ENCODE measurements at regions not wholly inside any gene's neighbourhood (a gene's known extent, or its start where the extent isn't known, plus 50 kb on each side); places are given as distances from the start of the nearest gene placed in this dataset.
A peak's percentile ranks its signal among the peaks of the same experiment; 100 is the strongest.

DNA sequence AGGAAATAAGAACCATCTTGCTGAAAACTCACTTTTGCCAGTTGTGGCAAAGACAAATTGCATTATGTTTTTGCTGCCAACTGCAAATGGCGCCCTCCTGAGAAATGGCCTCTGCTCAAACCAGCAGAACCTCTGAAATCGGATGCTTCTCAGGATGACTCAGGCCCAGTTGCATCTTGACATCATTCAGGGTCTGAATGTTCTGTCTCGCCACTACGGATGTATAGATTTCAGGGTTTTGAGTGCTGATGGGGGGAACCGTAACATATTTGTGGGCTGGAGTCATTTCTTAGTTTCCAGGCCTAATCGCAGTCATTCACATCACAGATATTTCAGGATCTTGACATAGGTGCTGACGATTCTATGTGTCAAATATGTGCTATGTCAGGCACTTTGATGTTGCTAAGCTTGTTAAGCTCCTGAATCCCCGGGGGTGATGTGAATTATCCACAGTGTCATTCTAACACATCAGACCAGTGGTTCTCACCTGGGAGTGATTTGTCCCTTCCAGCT is 207.1 kb downstream of the NFATC2 start:
- no peak for DNase-seq

DNA sequence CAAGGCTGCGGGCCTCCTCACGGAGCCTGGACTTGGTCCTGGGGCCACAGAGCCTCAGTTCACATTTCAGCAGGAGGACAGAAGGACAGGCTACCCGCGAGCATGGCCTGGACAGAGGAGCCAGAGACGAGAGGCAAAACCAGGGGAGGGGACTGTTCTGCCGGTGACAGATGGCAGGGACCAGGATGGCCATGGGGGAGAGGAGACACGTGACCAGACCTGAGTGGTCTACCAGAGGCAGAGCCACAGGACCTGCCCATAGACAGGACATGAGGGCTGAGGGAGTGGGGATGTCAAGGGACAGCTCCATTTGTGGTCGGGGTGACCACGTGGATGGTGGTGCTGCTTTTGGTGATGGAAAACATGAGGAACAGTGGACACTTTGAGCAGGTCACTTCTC is 207.9 kb downstream of the NFATC2 start:
- DNase-seq = no peak

DNA sequence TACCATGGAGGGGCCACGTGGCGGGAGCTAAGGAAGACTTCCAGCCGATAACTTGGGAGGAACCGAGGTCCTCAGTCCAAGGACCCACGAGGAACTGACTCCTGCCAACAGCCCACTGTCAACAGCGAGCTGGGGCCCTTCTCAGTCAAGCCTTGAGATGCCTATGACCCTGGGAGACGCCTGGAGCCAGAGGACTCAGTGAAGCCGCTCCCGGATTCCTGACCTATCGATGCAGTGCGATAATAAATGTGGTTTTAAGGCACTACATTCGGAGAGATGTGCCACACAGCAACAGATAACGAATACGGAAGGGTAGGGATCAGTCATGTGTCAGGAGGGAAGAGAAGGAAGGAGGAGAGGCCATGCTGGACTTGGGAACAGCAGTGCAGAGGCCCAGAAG is 208.5 kb downstream of the NFATC2 start:
- DNase-seq = no peak

DNA sequence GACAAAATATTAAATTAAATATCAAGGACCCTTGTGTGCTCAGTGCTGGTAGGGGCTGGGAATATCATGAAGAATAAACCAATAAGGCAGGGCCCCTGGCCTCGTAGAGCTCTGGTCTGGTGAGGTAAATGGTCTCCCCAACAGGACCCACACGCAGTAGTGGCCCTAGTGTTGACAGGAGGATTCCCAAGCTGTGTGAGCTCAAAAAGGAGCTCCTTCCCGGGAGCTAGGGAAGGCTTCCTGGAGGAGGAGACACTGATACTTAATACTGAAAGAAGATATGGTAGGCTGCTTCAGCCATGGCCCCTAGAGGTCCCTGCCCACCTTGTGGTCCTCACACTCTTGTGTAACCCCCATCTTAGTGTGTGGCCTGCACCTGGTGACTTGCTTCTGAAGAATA is 209.1 kb downstream of the NFATC2 start:
- DNase-seq = no peak

DNA sequence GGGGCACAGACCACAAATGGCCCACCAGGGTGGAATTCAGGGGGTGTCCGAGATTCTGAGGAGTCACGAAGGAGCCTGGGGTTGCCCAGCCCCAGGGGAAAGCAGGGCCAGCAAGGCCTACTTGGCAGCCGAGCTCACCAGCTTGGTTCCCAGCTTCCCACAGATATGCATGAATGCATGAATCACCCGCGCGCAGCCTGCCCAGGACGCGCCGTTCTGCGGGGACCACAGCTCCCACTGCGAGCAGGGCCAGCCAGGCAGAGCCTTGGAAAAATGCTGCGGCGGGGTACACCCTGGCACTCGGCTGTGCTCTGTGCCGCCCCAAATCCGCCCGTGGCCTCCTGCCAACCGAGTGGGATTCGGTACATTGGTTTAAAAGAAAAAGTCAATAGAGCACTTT is 211.0 kb downstream of the NFATC2 start:
- DNase-seq = no peak

DNA sequence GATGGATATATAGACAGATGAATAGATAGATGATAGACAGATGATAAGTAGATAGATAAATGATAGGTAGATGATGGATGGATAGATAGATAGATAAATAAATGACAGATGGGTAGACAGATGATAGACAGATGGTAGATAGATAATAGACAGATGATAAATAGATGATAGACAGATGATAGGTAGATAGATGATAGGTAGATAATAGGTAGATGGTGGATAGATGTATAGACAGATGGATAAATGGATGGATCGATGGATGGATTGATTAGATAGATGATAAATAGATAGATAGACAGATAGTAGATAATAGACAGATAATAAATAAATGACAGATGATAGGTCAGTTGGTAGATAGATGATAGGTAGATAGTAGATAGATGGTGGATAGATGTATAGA is 212.7 kb downstream of the NFATC2 start:
- DNase-seq = no peak

DNA sequence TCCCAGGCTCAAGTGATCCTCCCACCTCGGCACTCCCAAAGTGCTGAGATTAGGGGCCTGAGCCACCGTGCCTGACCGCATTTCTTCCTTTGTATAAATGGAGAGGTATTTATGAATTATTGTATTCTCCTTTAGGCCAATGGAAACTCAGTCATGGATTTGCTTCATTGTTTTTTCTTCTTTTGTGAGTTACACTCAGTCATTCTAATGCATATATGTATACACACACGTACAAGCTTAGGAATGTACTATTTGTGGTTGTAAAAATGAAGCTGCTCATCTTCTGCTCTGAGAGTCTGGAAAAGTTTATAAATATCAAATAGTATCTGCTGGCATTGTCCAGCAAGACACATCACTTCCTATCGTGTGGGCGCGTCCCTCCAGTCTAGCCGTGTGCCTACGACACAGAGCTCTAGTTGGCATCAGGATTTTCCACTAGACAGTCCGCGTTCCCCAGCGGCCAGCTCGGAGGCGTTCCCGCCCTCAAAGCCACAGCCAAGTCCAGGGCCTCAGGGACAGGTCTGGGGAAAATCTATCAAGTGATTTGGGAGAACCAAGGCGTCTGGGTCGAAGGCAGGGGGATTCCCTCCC is 215.2 kb downstream of the NFATC2 start:
- no peak for DNase-seq

DNA sequence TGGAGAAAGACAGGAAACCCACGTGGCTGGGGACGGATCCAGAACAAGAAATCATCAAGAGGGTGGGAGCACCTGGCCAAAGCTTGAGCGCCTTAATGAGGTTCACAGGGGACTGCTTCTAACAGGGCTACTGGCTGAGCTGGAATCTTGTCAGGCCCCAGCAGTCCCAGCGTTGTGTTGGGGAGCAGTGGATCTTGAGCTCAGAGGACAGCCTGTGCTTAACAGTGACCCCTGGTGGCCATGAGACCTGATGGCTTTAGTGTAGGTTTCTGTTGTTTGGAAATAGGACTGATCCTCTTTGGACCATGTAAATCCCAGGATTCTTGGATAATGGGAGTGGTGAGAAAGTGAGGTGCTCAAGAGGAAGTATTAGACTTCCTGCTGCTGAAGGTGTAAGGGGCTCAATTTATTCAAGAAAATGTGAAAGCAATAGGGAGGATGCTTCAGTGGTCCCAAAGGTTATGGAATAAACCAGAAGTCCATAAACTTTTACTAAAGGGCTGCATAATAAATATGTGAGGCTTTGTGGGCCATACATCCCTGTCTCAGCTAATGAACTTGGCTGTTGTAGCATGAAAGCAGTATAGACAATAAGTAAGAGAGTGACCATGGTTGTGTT is 216.2 kb downstream of the NFATC2 start:
- DNase-seq = peak in 2 of 4 experiments; percentile 1 to 36

DNA sequence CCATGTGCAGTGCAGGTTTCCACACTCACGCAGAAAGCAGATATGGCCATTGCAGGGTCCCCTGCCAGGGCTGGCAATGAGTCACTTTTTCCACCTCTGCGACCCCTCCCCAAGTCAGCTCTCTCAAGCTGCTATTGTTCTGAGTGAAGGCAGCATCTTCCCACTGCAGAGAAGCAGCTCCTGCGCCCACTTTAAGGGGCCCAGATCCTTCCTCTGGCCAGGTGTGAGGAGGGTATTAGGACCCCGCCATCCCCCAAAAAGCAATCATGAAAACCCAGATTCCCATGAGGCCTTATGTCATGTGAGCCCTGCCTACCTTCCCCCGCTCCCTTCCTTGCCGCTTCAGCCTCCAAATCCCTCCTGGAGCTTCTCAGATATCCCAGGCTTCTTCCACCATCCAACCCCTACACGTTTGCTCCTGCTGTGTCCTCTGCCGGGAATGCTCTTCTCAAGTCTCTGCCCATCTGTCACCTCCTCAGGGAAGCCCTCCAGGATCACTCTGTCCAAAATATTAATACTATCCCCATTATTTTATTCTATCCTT is 220.3 kb downstream of the NFATC2 start:
- DNase-seq = no peak

DNA sequence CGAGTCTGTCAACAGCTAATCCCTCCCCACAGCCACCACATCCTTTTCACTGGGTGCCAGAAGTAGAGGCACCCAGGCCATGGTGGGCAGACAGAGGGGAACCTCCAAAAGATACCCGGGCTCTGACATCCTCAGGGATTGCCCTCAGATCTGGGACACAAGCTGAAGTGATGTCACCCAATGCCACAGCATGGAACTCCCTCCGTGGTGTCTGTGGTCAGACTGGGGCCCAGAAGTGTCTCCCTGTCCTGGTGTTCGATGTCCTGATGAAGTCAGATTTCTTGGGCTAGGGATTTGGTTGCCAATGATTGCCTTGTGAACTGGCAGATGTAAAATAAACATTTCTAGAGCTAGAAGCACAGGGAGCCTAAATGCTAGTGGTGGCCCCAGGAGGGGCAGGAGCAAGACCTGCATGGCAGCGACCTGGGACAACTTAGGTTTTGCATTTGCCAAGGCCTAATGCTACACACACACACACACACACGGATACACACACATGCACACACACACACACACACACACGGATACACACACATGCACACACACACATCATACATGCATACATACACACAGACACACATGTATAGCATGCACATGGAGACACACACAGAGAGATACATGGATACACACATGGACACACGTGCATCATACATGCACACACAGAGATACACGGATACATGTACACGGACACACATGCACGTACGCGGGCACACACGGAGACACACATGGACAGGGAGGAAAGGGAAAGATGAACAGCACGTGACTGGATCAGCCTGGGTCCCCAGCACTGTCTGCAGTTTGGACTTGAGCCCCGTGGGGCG is 221.0 kb downstream of the NFATC2 start:
- DNase-seq = no peak

DNA sequence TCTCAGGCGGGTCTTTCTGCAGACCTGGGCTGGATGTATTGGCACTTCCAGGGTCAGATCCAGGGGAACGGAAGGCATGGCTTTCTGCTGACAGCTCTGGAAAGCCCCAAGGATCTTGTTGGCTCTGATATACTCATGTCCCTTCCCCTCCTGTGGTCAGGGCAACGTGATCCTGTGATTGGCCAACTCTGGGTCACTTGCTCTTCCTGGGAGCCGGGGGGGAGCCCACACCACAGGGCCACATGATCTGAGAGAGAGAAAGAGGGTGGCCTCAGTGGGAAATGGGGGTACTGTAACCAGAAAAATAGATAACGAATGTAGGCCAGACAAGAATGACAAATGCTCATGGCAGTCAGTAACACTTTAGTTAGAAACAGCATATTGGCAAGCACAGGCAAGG is 223.0 kb downstream of the NFATC2 start:
- no peak for DNase-seq

DNA sequence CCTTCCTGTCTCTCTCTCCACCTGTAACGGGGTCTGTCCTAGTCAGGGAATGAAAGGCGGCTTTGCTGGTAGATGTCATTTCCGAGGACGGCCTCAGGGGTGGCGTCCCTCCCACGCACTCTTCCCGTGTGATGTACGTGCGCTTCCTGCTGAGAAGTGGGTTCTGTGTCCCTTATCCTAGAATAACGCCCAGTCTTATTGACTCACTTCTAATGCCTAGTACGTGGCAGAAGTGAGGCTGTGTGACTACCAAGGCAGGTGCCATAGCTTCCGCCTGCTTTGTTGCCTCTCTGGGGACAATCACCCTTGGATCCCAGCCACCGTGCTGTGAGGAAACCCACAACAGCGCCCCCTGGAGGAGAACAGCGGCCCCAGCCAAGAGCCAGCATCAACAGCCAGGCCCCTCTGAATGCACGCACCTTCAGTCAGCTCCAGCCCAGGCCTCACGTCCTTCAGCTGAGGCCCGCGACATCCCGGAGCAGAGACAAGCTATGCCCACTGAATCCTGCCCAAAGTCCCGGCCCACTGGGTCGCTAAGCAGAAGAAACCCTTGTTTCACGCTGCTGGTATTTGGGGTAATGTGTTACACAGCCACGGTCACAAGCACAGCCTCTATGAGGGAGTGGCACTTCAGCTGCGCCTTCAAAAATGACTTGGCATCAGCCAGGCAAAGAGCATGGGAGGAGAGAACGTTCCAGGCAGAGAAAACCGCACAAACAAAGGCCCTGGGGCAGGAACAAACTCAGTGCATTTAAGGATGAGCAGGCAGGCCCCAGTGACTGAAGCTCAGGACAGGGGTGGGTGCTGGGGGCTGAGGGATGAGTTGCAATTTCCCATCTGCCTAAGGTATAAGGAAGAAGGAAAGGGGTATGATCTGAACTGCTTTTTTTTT is 224.2 kb downstream of the NFATC2 start:
- DNase-seq = peak; percentile 6 to 26 (median 18)

DNA sequence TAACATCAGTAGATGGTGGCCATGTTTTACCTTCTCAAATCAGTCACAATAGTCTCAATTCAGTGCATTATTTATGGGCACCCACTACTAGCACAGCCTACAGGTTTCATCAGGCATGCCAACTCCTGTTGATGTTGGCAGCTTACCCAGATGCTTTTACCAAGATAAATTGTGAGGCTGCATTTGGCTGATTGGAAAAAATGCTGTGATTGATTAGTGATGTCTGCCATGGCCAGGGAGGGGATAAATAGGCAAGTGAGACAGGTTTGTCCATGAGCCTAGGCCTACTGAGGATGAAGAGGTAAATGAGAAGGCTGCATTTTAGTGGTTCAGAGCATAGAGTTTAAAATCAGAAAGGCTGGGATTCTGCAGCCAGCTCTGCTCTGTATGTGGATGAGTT is 227.1 kb downstream of the NFATC2 start:
- no peak for DNase-seq

DNA sequence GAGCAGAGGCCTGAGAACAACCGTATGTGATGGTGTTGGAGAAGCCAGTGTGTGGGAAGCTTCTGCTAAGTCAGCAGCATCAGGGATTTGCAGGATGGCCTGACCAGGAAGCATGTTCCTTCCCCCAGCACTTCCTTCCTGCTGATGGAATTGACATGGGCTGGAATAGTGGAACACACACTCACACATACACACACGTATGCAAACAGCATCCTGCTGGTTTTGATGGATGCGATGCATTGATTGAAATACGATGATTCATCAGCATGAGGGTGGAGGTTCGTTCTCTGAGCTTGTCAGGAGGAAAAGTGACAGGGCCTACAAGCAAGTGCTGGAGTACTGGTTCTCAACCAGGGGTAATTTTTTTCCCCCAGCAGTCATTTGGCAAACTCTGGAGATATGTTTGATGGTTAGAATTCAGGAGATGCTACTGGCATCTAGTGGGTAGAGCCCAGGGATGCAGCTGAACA is 229.1 kb downstream of the NFATC2 start:
- DNase-seq = no peak

DNA sequence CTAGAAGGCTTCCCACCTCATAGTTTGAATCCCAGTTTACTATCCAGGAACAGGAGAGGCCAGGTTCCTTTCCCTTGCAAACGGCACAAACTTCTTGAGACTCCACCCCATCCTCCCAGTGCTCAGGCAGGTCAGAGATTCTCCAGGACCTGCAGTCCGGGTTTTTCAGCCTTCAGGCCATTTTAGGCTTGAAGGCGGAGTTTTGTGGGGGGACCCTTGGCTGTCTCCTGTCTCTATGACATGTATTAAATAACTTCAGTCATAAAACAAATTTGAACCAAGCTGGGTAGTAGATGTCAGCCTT is 230.1 kb downstream of the NFATC2 start:
- DNase-seq = no peak

DNA sequence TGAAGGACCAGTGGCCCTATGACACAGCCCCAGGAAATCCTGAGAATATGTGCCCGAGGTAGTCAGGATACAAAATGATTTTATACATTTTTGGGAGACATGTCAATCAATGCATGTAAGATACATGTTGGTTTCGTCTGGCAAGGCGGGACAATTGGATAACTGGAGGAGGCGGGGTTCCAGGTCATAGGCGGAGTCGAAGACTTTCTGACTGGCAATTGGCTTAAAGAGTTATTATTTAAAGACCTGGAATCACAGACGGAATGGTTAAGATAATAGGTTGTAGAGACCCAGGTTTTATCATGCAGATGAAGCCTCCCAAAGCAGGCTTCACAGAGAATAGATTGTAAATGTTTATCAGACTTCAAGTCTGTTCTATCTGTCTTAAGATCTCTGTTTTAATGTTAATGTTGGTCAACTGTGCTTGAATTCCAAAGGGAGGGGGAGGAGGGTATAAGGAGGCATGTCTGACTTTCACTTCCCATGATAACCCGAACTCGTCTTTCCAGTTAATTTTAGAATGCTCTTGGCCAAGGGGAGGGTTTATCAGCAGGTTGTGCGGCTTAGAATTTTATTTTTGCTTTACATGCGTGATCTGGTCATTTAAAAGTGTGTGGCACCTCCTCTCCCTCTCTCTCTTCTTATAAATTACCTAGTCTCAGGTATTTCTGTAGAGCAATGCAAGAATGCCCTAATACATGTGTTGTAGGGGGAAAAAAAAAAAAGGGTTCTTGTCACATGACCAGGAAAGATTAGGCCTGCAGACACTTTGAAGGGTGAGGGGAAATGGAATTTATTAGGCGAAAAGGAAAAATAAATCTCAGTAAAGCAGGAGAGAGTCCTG is 230.7 kb downstream of the NFATC2 start:
- no peak for DNase-seq

DNA sequence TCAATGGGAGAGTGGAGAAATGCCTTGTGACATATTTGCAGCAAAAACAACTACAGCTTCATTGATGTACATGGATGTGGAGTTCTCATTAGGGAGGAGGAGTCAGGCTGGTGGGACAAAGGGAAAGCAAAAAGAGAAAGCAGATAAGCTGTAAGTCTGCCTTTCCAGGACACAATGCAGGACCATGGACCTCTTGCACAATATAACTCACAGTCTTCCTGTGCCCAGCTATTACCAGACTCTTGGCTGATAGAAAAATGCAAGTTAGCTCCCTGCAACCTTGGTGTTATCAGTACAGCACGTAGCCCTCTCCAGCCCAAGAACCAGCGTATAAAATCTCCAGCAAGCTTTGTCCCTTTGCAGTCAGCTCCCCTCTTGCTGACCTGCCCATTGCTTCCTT is 232.3 kb downstream of the NFATC2 start:
- DNase-seq = no peak

DNA sequence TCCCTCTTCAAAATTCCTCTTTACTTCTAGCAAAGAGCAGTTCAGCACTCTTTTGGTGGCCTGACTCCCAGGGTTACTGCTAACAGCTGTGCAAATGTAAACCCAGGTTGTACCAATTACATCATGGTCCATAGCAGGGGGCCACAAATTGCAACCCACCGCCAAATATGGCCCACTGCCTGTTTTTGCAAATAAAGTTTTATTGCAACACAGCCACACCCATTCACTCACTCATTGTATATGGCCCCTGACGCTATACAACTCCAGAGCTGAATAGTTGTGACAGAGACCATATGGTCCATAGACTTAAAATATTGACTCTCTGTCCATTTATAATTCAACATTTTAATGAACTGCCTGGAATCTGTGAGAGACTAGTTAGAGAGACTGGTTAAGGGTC is 233.4 kb downstream of the NFATC2 start:
- DNase-seq = no peak

DNA sequence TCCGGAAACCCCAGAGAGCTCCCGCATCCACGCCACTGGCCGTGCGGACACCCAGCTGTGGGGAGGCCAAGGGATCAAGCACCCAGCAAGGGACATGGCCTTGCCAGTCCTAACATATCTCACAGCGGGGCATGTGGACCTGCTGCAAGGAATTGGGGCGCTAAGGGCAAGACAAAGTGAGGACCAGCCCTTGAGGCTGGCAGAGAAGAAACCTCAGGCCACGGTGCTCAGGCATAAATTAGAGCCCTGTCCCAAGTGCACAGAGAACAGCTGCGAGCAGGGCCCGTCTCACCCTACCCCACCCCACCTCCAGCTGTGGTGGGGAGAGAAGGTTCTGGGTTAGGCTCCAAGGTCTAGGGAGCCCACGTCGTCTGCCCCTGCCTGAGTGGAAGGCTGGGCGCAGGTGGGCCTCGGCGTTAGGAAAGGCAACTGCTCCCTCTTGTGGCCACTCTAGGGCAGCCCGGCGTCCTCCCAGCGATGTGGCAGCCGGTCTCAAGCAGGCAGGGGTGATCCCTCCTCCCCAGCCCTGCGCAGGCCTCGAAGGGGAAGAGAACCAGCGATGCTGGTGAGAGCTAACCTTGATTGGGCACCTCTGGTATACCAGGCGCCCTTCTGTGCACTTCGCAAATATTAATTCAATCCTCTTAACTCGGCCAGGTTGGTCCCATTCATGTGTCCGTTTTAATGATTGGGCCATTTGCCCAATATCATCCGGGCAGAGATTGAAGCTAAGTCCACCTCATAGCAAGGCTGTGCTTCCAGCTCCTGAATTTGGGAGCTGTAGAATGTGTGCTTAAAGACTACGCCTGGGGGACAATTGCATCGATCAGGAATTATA is 235.8 kb downstream of the NFATC2 start:
- DNase-seq = peak; percentile 39 to 56 (median 46)

DNA sequence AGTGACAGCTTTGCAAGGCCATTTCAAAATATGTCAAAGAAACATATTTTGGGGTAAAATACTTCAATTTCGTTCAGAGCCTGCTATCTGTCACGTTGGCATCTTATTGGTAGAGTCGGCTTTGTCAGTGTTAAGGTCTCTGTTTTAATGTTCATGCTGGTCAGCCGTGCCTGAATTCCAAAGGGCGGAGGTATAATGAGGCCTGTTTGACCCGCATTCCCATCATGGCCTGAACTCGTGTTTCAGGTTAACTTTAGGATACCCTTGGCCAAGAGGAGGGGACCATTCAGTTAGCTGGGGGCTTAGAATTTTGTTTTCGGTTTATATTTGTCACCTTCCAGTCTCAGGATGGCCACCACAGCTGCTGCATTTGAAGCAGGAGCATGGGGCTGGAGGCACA is 236.4 kb downstream of the NFATC2 start:
- no peak for DNase-seq

All from activated naive CD4-positive, alpha-beta T cell (primary cell).